Stomach (tissue), 4 donors: ENCODE measurements at regions not wholly inside any gene's neighbourhood (a gene's known extent, or its start where the extent isn't known, plus 50 kb on each side); places are given as distances from the start of the nearest gene placed in this dataset.

Experiments used
- EP300 ChIP-seq: sonication (generic); formaldehyde crosslinking; IDR thresholded peaks from one replicate; pipeline ENCODE4 v1.6.1; 2017; ENCODE audit warnings: antibody characterized with exemption
- POLR2A ChIP-seq, 4 donors: fragments of 450-650 bp; IDR thresholded peaks; one replicate each; pipeline ENCODE4 v1.6.1; 2016; ENCODE audit warnings: antibody characterized with exemption in 4 of 4, control low read depth in 2 of 4, mild to moderate bottlenecking in 1 of 4, moderate library complexity in 1 of 4
- POLR2AphosphoS5 ChIP-seq, 3 donors: sonication (generic); formaldehyde crosslinking; IDR thresholded peaks; one replicate each; pipeline ENCODE4 v1.6.1; 2016; ENCODE audit warnings: antibody characterized with exemption in 3 of 3
- TF ChIP-seq, protein P1 (sequence below), 7 experiments: fragments of 450-650 bp in 4 of 7; fragments of 200-600 bp in 3 of 7; sonication (generic) in 3 of 7; IDR thresholded peaks; one replicate each; pipeline ENCODE4 v1.5.1; 2016 to 2019; ENCODE audit warnings: antibody characterized with exemption in 7 of 7, control low read depth in 2 of 7, mild to moderate bottlenecking in 1 of 7

DNA sequence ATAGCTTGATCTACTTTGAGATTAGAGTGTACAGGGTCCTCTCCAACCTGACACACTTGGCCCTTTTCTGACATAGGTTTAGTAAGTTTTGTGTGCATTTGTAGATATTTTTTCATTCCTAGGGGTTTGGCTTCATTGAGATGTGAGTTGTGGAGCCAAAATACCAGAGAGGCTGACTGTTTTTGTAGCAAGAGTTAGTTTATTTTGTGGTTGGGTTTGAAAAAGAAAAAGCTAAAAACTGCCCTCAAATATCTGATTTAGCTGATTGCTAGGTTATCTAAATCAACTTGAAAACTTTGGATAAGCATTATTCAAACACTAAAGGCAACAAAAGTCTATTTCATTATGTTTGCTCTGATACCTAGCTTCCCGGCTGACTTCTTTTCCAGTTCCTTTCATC, 164.7 kb upstream of the CENPW start:
- TF ChIP-seq, protein P1, sequence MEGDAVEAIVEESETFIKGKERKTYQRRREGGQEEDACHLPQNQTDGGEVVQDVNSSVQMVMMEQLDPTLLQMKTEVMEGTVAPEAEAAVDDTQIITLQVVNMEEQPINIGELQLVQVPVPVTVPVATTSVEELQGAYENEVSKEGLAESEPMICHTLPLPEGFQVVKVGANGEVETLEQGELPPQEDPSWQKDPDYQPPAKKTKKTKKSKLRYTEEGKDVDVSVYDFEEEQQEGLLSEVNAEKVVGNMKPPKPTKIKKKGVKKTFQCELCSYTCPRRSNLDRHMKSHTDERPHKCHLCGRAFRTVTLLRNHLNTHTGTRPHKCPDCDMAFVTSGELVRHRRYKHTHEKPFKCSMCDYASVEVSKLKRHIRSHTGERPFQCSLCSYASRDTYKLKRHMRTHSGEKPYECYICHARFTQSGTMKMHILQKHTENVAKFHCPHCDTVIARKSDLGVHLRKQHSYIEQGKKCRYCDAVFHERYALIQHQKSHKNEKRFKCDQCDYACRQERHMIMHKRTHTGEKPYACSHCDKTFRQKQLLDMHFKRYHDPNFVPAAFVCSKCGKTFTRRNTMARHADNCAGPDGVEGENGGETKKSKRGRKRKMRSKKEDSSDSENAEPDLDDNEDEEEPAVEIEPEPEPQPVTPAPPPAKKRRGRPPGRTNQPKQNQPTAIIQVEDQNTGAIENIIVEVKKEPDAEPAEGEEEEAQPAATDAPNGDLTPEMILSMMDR (IDR thresholded peaks at IDR 0.05) = no peak
- TF ChIP-seq POLR2A (IDR thresholded peaks at IDR 0.05) (no peak), EP300 (no peak), POLR2AphosphoS5 (IDR thresholded peaks at IDR 0.05) (no peak)
